ENCODE measurements at regions not wholly inside any gene's neighbourhood (a gene's known extent, or its start where the extent isn't known, plus 50 kb on each side); places are given as distances from the start of the nearest gene placed in this dataset.

- peaks cover 4 to 8% of the 10 kb centered on the region in 2 donors for H3K4me1 Mint-ChIP-seq
- peaks cover 0 to 2% (median under 1%) of the 10 kb centered on the region in 6 donors for H3K9me3 Mint-ChIP-seq
- no peaks in the 10 kb centered on the region for H3K36me3 Mint-ChIP-seq
- H3K4me3 Mint-ChIP-seq = no peak overlapping the region
- peaks cover 0 to 4% (median 2%) of the 10 kb centered on the region in 3 donors for H3K27me3 Mint-ChIP-seq (ENCODE audit: low read depth in 3 of 3)
- H3K27ac Mint-ChIP-seq = no peak overlapping the region
- no peak for DNase-seq
Measured at GRCh38 chr10:89942217-89942616, 240.8 kb downstream of the KIF20B start.

GRCh38 chr10:89944138-89944537 lies 242.7 kb downstream of the KIF20B start:
- Mint-ChIP-seq H3K4me3 (no peak overlapping the region), H3K4me1 (peaks cover 4 to 8% of the 10 kb centered on the region in 2 donors), H3K9me3 (peaks cover 0 to 2% (median 0%) of the 10 kb centered on the region in 6 donors), H3K27me3 (ENCODE audit: low read depth in 3 of 3) (peaks cover 0 to 4% (median 2%) of the 10 kb centered on the region in 3 donors), H3K27ac (no peak overlapping the region), H3K36me3 (no peaks in the 10 kb centered on the region)
- no peak for DNase-seq

- no peak for DNase-seq
- Mint-ChIP-seq H3K4me3 (peak overlapping the region in 1 of 5 donors; percentile 53), H3K27ac (peak overlapping the region in 1 of 6 donors; percentile 48), H3K4me1 (peaks cover 4 to 8% of the 10 kb centered on the region in 2 donors), H3K9me3 (peaks cover 0 to 3% (median 0%) of the 10 kb centered on the region in 6 donors), H3K36me3 (no peaks in the 10 kb centered on the region), H3K27me3 (ENCODE audit: low read depth in 3 of 3) (peaks cover 0 to 4% (median 2%) of the 10 kb centered on the region in 3 donors)
Measured at GRCh38 chr10:89946106-89946505, 244.7 kb downstream of the KIF20B start.

DNA sequence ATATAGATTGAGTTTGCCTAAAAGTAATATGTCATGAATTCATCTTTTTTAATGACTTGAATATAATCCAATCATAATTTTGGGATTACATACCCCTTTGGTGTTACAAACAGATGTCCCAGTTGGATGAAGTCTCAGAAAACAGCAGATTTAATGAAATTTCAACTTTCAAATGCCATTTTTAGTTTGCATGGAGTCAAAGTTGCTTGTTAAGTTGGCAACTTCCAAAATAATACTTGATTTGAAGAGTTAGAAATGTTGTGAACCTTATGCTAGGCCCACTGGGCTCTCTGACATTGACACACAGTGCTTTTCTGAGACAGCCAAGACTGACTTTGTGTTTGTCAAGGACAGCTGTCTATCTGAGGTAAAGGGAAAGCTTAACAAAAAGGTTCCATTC lies 248.1 kb downstream of the KIF20B start:
- peaks cover 4 to 8% of the 10 kb centered on the region in 2 donors for H3K4me1 Mint-ChIP-seq
- H3K4me3 Mint-ChIP-seq = no peak overlapping the region
- H3K27me3 Mint-ChIP-seq (ENCODE audit: low read depth in 3 of 3) = peaks cover 0 to 5% (median 2%) of the 10 kb centered on the region in 3 donors
- no peak overlapping the region for H3K27ac Mint-ChIP-seq
- peaks cover 0 to 3% (median 0%) of the 10 kb centered on the region in 6 donors for H3K9me3 Mint-ChIP-seq
- no peak for DNase-seq
- H3K36me3 Mint-ChIP-seq = no peaks in the 10 kb centered on the region

DNA sequence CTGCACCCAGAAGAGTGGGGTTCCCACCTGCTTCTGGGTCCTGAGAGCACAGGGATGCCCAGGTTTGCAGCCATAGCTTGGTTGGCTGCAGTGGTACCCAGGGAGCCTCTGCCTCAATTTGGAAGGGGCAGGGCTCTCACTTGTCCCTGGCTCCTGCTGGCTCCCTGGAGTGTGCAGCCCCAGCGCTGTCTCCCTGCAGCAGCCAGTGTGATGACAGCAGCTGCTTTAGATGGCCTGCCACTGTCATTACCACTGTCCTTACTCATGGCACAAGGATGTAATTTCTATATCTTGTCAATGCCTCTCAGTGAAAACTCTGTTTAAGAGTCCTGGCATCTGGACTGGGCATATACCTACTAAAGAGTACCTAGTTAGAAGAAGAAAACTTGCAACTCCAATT lies 250.9 kb downstream of the KIF20B start:
- no peaks in the 10 kb centered on the region for H3K4me1 Mint-ChIP-seq
- H3K4me3 Mint-ChIP-seq = no peak overlapping the region
- no peak overlapping the region for H3K27ac Mint-ChIP-seq
- peaks cover 0 to 5% (median 3%) of the 10 kb centered on the region in 3 donors for H3K27me3 Mint-ChIP-seq (ENCODE audit: low read depth in 3 of 3)
- DNase-seq = no peak
- H3K9me3 Mint-ChIP-seq = peaks cover 0 to 3% (median 0%) of the 10 kb centered on the region in 6 donors
- no peaks in the 10 kb centered on the region for H3K36me3 Mint-ChIP-seq

DNA sequence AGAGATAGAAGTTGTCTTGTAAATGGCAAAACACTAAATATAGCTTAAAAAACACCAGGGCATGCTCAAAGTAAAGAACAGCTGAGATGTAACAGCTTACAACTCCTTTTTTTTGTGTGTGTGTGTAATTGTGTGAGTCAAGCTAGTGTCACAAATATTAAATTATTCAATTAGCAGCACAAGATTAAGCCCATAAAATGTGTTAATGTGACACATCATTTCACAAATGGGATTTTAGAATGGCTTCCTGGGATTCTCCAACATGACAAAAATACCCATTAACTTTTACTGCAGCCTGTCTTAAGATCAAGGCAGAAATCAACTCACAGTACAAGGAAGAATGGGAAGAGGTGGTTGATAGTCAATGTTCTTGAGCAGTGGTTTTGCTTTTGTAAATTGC lies 251.4 kb downstream of the KIF20B start:
- Mint-ChIP-seq H3K36me3 (no peaks in the 10 kb centered on the region), H3K27ac (no peak overlapping the region), H3K4me3 (no peak overlapping the region), H3K27me3 (ENCODE audit: low read depth in 3 of 3) (peaks cover 0 to 5% (median 3%) of the 10 kb centered on the region in 3 donors), H3K4me1 (no peaks in the 10 kb centered on the region), H3K9me3 (peaks cover 0 to 3% (median 0%) of the 10 kb centered on the region in 6 donors)
- no peak for DNase-seq

DNA sequence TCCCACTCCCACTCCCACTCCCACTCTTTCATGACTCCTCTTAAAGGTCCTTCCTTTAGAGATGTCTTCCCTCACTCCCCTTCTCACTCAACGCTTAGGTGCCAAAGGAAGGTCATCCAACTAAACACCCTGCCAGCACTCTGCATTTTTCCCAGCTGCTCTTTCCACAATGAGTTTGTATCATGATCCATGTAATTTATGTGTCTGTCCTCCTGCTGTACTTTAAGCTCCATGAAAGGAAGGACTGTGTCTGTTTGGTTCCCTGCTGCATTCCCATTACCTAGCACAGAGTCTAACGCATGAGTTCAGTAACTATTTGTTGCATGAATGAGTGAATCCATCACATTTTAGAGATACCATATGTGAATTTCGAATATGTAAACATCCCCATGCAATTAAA lies 252.7 kb downstream of the KIF20B start:
- no peaks in the 10 kb centered on the region for H3K36me3 Mint-ChIP-seq
- no peak for DNase-seq
- H3K4me3 Mint-ChIP-seq = no peak overlapping the region
- H3K9me3 Mint-ChIP-seq = peaks cover 0 to 3% (median 0%) of the 10 kb centered on the region in 6 donors
- H3K27me3 Mint-ChIP-seq (ENCODE audit: low read depth in 3 of 3) = peaks cover 0 to 7% (median 3%) of the 10 kb centered on the region in 3 donors
- H3K27ac Mint-ChIP-seq = no peak overlapping the region
- no peaks in the 10 kb centered on the region for H3K4me1 Mint-ChIP-seq

GRCh38 chr10:89954787-89955566 lies 253.6 kb downstream of the KIF20B start:
- Mint-ChIP-seq H3K9me3 (peaks cover 0 to 3% (median 0%) of the 10 kb centered on the region in 6 donors), H3K4me1 (no peaks in the 10 kb centered on the region), H3K27ac (no peak overlapping the region), H3K36me3 (no peaks in the 10 kb centered on the region), H3K27me3 (ENCODE audit: low read depth in 3 of 3) (peaks cover 0 to 7% (median 3%) of the 10 kb centered on the region in 3 donors), H3K4me3 (no peak overlapping the region)
- no peak for DNase-seq

DNA sequence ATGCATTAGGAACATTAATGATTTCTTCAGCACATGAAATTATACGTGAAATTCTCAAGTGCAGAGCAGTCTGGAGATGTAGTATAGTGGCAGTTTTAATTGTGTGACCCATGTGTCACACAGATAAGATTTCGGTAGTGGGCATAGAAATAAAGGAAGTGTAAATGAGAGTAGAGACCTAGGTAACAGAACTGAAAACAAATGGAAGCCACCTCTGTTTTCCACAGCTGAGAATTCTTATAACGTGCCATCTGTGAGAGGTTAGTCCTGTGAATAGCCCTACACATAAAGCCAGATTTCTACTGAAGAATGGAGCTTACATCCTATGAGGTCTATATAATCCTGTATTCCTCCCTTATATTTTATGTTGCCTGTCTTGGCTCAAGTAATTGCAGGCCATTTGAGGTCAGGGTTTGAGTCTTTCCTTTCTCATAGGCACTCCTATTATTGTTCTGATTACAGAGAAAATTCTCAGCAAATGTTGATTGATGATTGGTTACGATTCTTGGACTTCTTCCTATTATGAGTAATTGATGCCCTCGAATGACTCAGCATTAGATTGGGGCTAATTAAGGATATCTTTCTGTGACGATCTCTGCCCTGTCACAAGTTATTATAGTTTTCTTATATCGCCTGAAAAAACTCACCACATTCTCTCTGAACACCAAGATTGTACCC lies 258.2 kb downstream of the KIF20B start:
- peaks cover 0 to 3% (median 3%) of the 10 kb centered on the region in 3 donors for H3K27me3 Mint-ChIP-seq (ENCODE audit: low read depth in 3 of 3)
- no peaks in the 10 kb centered on the region for H3K4me1 Mint-ChIP-seq
- H3K36me3 Mint-ChIP-seq = no peaks in the 10 kb centered on the region
- H3K4me3 Mint-ChIP-seq = no peak overlapping the region
- no peak for DNase-seq
- H3K27ac Mint-ChIP-seq = no peak overlapping the region
- H3K9me3 Mint-ChIP-seq = peaks cover 0 to 2% (median 0%) of the 10 kb centered on the region in 6 donors

DNA sequence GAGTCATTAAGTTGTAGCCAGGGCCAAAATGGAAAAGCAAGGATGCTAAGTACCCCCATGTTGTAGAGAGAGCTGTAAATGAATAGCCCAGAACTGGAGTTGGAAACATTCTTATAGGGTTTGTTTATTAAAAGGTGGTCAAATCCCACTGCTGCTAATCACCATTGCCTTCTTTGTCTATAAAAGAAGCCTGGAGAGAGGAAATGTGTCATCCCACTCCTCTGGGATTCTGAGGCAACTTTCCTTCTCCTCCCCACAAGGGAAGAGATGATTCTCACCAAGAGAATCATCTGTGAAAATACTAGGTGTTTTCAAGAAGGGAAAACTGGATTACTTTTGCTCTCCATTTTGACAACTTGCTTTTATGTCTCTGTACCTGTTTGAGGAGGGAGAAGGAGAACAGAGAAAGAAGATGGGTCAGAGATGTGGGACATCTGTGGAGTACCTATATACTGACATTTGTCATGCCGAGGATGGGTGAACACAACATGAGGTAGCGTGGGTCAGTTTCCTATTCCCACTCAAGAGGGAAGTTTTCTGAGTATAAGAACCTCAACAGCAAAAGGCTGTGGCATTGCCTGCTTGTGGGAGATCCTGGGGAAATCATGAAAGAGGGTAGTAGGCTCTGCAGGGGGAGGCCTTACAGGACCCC lies 262.2 kb downstream of the KIF20B start:
- no peak overlapping the region for H3K27ac Mint-ChIP-seq

GRCh38 chr10:89966211-89966610 lies 264.8 kb downstream of the KIF20B start:
- Mint-ChIP-seq H3K36me3 (no peaks in the 10 kb centered on the region), H3K27me3 (ENCODE audit: low read depth in 3 of 3) (peaks cover 1 to 2% (median 2%) of the 10 kb centered on the region in 3 donors), H3K4me3 (no peak overlapping the region), H3K27ac (no peak overlapping the region), H3K9me3 (peaks cover 0 to 2% (median 0%) of the 10 kb centered on the region in 6 donors), H3K4me1 (peaks cover 0 to 6% of the 10 kb centered on the region in 2 donors)
- no peak for DNase-seq

More for the DNA sequence above, 262.2 kb downstream of the KIF20B start:
- H3K27me3 Mint-ChIP-seq (ENCODE audit: low read depth in 3 of 3) = peaks cover 1 to 2% (median 2%) of the 10 kb centered on the region in 3 donors
- peaks cover 0 to 2% (median 0%) of the 10 kb centered on the region in 6 donors for H3K9me3 Mint-ChIP-seq
- no peak for DNase-seq
- H3K4me3 Mint-ChIP-seq = no peak overlapping the region
- no peaks in the 10 kb centered on the region for H3K4me1 Mint-ChIP-seq
- no peaks in the 10 kb centered on the region for H3K36me3 Mint-ChIP-seq

DNA sequence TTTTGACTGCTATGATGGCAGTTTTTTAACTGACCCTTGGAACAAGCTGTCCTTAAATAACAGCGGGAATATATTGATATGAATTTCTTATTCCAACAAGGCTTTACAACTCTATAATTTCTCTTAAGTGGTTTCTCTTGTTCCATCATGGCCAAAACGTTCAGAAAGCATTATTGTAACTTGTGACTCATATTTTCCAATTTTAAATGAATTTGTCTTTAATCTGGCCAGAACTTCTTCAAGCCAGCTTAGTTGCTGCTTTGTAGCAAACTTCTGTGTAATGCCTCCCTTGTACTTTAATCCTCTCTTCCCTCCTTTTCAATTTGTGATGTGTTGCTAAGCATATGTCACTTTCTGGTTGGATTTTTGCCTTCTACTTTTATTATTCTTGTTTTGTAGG lies 271.9 kb downstream of the KIF20B start:
- H3K36me3 Mint-ChIP-seq = no peaks in the 10 kb centered on the region
- peaks cover 0 to 6% of the 10 kb centered on the region in 2 donors for H3K4me1 Mint-ChIP-seq
- no peaks in the 10 kb centered on the region for H3K9me3 Mint-ChIP-seq
- H3K27me3 Mint-ChIP-seq (ENCODE audit: low read depth in 3 of 3) = peaks cover 0 to 2% (median 0%) of the 10 kb centered on the region in 3 donors
- no peak for DNase-seq
- H3K27ac Mint-ChIP-seq = no peak overlapping the region
- no peak overlapping the region for H3K4me3 Mint-ChIP-seq

DNA sequence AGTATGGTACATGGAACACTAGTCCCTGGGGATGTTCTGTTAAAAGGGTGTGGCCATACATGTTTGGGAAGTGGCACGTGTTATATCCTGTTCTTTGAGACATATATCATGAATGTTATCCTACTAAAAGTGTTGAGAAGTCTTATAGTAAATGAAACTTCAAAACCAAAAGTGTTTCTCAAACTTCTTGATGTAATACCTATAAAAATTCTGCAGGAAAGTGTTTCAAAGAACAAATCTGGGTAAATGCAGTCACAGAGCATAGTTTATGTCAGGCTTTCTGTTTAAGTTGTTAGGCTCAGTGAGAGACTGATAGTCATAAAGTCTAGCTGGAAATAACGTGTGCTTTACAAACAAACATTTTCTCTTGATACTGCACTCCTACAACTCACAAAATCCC lies 273.7 kb downstream of the KIF20B start:
- peaks cover 0 to 4% (median 0%) of the 10 kb centered on the region in 3 donors for H3K27me3 Mint-ChIP-seq (ENCODE audit: low read depth in 3 of 3)
- no peaks in the 10 kb centered on the region for H3K36me3 Mint-ChIP-seq
- no peaks in the 10 kb centered on the region for H3K9me3 Mint-ChIP-seq

GRCh38 chr10:89975771-89976170 lies 274.4 kb downstream of the KIF20B start:
- DNase-seq = no peak
- Mint-ChIP-seq H3K4me1 (no peaks in the 10 kb centered on the region), H3K36me3 (no peaks in the 10 kb centered on the region), H3K27ac (no peak overlapping the region), H3K4me3 (no peak overlapping the region), H3K27me3 (ENCODE audit: low read depth in 3 of 3) (peaks cover 0 to 4% (median 0%) of the 10 kb centered on the region in 3 donors), H3K9me3 (no peaks in the 10 kb centered on the region)

More for the DNA sequence above, 273.7 kb downstream of the KIF20B start:
- H3K4me1 Mint-ChIP-seq = no peaks in the 10 kb centered on the region
- DNase-seq = no peak
- no peak overlapping the region for H3K27ac Mint-ChIP-seq
- no peak overlapping the region for H3K4me3 Mint-ChIP-seq

All from immature natural killer cell (primary cell).